Testis (tissue), 2 donors: ENCODE measurements at regions not wholly inside any gene's neighbourhood (a gene's known extent, or its start where the extent isn't known, plus 50 kb on each side); places are given as distances from the start of the nearest gene placed in this dataset.

Experiments used
- POLR2A ChIP-seq: fragments of 450-650 bp; IDR thresholded peaks from one replicate; pipeline ENCODE4 v1.6.1; 2017; ENCODE audit warnings: antibody characterized with exemption, mild to moderate bottlenecking, moderate library complexity
- TF ChIP-seq, protein P1 (sequence below), 3 experiments: fragments of 450-650 bp in 2 of 3; fragments of 200-600 bp in 1 of 3; sonication (generic) in 1 of 3; IDR thresholded peaks; one replicate each; pipeline ENCODE4 v1.5.1; 2016 to 2019; ENCODE audit warnings: antibody characterized with exemption in 3 of 3, mild to moderate bottlenecking in 2 of 3, moderate library complexity in 1 of 3

GRCh38 chr17:54124456-54124855 is 301.7 kb downstream of the KIF2B start:
- TF ChIP-seq, protein P1, sequence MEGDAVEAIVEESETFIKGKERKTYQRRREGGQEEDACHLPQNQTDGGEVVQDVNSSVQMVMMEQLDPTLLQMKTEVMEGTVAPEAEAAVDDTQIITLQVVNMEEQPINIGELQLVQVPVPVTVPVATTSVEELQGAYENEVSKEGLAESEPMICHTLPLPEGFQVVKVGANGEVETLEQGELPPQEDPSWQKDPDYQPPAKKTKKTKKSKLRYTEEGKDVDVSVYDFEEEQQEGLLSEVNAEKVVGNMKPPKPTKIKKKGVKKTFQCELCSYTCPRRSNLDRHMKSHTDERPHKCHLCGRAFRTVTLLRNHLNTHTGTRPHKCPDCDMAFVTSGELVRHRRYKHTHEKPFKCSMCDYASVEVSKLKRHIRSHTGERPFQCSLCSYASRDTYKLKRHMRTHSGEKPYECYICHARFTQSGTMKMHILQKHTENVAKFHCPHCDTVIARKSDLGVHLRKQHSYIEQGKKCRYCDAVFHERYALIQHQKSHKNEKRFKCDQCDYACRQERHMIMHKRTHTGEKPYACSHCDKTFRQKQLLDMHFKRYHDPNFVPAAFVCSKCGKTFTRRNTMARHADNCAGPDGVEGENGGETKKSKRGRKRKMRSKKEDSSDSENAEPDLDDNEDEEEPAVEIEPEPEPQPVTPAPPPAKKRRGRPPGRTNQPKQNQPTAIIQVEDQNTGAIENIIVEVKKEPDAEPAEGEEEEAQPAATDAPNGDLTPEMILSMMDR (IDR thresholded peaks at IDR 0.05): no peak
- no peak for TF ChIP-seq POLR2A
